GM13977 (cell line): ENCODE measurements at regions not wholly inside any gene's neighbourhood (a gene's known extent, or its start where the extent isn't known, plus 50 kb on each side); places are given as distances from the start of the nearest gene placed in this dataset.
"Not testable (repeated sequence)": the region's sequence is repeated elsewhere in the genome, so short reads cannot be mapped to it uniquely, and the experiment has no call there.

Experiments used
- DNase-seq: peaks from one replicate; pipeline ENCODE4 v3.0.0; 2012; ENCODE audit warnings: low spot score
- in situ Hi-C: fragments of 300-500 bp; cut with MboI; formaldehyde crosslinking; loops from one replicate; pipeline ENCODE4 v1.12.0; 2022; ENCODE audit warnings: low sequenced_read_pairs, low pct_unique_long_range_greater_than_20kb, mixed read lengths, inconsistent platforms; ENCODE audit not compliant: unreplicated experiment
- TF ChIP-seq, protein P1 (sequence below): IDR thresholded peaks from 2 replicates; pipeline ENCODE4 v1.5.1; 2012; ENCODE audit warnings: mild to moderate bottlenecking, control low read depth; ENCODE audit not compliant: insufficient read depth; ENCODE audit errors: extremely low read depth, missing control alignments

DNA sequence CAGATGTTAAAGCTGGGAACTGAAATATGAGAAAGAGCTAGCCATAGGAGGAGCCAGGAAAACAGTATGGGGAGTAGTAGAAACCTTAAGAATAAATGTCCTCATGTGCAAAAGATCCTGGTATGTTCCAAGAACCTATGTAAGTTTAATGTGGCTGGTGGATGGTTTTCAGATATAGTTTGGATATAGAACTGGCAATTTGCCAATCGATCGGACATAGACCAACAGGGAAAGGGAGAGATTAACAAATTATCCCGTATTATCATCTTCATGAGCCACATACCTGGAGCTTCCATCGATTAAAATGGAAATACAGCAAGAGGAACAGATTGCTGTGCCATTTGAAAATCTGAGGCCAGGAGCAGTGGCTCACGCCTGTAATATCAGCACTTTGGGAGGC is 388.7 kb downstream of the PRELID2 start:
- DNase-seq: no peak
- in situ Hi-C loops: no loop called here
- TF ChIP-seq, protein P1, sequence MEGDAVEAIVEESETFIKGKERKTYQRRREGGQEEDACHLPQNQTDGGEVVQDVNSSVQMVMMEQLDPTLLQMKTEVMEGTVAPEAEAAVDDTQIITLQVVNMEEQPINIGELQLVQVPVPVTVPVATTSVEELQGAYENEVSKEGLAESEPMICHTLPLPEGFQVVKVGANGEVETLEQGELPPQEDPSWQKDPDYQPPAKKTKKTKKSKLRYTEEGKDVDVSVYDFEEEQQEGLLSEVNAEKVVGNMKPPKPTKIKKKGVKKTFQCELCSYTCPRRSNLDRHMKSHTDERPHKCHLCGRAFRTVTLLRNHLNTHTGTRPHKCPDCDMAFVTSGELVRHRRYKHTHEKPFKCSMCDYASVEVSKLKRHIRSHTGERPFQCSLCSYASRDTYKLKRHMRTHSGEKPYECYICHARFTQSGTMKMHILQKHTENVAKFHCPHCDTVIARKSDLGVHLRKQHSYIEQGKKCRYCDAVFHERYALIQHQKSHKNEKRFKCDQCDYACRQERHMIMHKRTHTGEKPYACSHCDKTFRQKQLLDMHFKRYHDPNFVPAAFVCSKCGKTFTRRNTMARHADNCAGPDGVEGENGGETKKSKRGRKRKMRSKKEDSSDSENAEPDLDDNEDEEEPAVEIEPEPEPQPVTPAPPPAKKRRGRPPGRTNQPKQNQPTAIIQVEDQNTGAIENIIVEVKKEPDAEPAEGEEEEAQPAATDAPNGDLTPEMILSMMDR: no peak

DNA sequence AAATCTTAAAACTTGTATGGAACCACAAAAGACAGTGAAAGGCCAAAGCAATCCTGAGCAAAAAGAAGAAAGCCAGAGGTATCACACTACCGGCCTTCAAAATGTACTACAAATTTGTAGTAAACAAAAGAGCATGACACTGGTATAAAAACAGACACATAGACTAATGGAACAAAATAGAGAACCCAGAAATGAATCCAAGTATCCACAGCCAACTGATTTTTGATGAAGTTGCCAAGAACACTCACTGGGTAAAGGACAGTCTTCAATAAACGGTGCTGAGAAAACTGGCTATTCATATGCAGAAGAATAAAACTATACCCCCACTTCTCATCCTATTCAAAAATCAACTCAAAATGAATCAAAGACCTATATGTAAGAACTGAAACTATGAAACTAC is 390.1 kb downstream of the PRELID2 start:
- in situ Hi-C loops: no loop called here

DNA sequence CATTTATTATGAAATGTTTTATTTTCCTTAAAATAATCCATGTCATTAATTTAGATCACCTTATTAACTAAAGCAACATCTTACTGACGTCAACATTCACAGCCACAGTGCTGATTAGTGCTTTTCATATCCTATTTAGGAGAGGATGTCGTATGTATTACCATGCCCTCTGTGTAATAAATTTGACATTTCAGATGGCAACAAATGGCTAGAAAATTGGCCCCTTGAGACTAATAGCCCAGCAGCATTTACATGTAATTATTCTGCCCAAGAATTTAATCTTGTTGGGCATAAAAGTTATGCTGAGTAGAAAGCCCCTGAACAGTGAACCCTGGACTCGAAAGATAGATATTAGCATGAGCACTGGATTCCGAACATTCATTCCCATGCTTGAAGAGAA is 391.2 kb downstream of the PRELID2 start:
- no peak for DNase-seq
- in situ Hi-C loops: no loop called here
- TF ChIP-seq, protein P1: no peak

More for the DNA sequence above, 390.1 kb downstream of the PRELID2 start:
- TF ChIP-seq, protein P1: no peak
- DNase-seq: no peak

DNA sequence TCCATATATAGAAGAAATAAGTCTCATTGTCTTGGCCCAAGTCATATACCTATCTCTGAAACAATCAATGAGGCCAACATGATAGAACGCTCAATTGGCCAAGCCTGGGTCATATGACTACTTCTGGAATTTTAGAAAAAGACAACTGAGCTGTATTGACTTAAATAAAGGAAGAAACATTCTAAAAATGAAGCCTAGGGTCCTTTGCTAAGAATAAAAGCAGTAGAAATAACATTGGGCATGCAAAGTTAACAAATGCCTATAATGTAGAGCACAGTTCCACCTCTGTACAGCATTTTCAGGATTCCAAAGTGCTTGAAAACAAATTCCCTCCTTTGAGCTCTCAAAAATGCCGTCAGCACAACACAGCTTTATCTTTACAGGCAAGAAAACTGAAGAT is 391.8 kb downstream of the PRELID2 start:
- TF ChIP-seq, protein P1: no peak
- in situ Hi-C loops: no loop called here
- no peak for DNase-seq

DNA sequence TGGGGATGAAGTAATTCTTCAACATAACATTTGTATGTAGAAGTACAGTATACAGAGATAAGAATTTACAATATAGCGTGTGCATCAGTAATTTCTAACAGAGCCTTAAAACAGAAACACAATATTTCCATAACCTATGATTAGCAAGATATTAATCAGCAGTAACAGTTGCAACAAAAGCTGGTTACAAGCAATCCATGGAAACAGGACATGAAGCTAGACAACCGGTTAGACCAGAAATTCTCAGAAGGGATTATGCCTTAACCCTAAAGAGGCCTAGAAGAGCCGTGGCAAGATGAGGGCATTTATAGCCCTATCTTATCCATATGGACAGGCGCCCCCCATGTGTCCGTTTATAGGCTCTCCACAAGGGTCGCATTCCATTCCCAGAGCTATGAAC is 392.5 kb downstream of the PRELID2 start:
- in situ Hi-C loops, DNase-seq: not testable (repeated sequence)

DNA sequence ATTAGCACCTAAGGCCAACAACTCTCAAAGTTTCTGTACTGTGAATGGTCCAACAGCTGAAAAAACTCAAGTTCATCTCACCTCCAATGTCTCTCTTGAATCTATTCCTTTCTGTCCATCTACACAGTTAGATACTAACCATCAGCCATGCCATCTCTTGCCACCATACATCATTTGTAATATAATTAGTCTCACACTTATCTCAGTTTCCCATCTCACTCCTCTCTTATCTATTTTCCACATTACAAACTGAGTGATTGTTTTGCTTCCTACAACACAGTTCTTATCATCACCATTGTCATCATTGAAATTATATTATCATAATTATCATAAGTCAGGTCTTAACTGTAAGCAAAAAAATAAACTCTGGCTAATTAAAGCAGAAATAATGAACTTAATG is 393.9 kb downstream of the PRELID2 start:
- in situ Hi-C loops: no loop called here
- TF ChIP-seq, protein P1: no peak
- DNase-seq: no peak

DNA sequence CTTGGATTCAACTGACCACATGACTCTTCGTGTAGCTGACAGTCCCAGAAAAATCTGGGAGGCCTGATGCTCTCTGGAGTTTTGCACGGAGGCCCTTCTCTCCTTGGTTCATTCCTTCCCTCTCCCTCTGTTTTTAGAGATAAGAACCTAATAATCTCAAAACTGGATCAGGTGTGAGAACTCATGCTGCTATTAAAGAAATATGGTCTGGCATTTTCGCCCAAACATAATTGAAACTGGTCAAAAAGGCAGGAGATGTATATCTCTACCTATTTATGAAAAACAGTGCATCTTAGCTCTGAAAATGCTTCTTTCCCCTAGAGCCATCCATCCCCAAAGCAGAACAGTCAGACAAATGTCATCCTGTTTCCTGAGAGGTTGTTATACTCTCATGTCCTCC is 397.5 kb downstream of the PRELID2 start:
- no peak for DNase-seq
- TF ChIP-seq, protein P1: no peak
- in situ Hi-C loops: no loop called here
